Limb (tissue), 2 donors: ENCODE measurements at regions not wholly inside any gene's neighbourhood (a gene's known extent, or its start where the extent isn't known, plus 50 kb on each side); places are given as distances from the start of the nearest gene placed in this dataset.
"Not testable (repeated sequence)": the region's sequence is repeated elsewhere in the genome, so short reads cannot be mapped to it uniquely, and the experiment has no call there.

Experiments
- DNase-seq, 2 donors: peaks; one replicate each; pipeline ENCODE4 v3.0.0-alpha.2; 2016; ENCODE audit errors: extremely low spot score in 2 of 2

GRCh38 chr12:11978726-11979384 lies 91.9 kb upstream of the BCL2L14 start:
- DNase-seq: no peak

GRCh38 chr12:11980115-11980514 lies 90.6 kb upstream of the BCL2L14 start:
- no peak for DNase-seq

- no peak for DNase-seq
Measured at GRCh38 chr12:11981121-11981733, 89.5 kb upstream of the BCL2L14 start.

- no peak for DNase-seq
Measured at GRCh38 chr12:11984417-11984816, 86.3 kb upstream of the BCL2L14 start.

- DNase-seq: no peak
Measured at GRCh38 chr12:11986165-11986564, 84.6 kb upstream of the BCL2L14 start.

- DNase-seq: no peak
Measured at GRCh38 chr12:11987901-11988300, 82.8 kb upstream of the BCL2L14 start.

GRCh38 chr12:11991604-11992003 lies 79.1 kb upstream of the BCL2L14 start:
- no peak for DNase-seq

- no peak for DNase-seq
Measured at GRCh38 chr12:11992515-11992914, 78.2 kb upstream of the BCL2L14 start.

- DNase-seq: not testable (repeated sequence)
Measured at GRCh38 chr12:11998307-11998943, 72.3 kb upstream of the BCL2L14 start.

GRCh38 chr12:11998944-11999315 lies 71.8 kb upstream of the BCL2L14 start:
- DNase-seq: no peak

GRCh38 chr12:12003609-12004008 lies 67.1 kb upstream of the BCL2L14 start:
- no peak for DNase-seq

- no peak for DNase-seq
Measured at GRCh38 chr12:12004524-12004923, 66.2 kb upstream of the BCL2L14 start.

GRCh38 chr12:12007001-12007712 lies 63.6 kb upstream of the BCL2L14 start:
- no peak for DNase-seq

GRCh38 chr12:12007713-12008231 lies 63.0 kb upstream of the BCL2L14 start:
- no peak for DNase-seq

GRCh38 chr12:12008232-12008850 lies 62.4 kb upstream of the BCL2L14 start:
- no peak for DNase-seq

- DNase-seq: no peak
Measured at GRCh38 chr12:12008931-12009611, 61.7 kb upstream of the BCL2L14 start.

- not testable (repeated sequence) for DNase-seq
Measured at GRCh38 chr12:12009749-12010276, 60.9 kb upstream of the BCL2L14 start.

GRCh38 chr12:12010277-12011039 lies 60.3 kb upstream of the BCL2L14 start:
- peak; percentile 55 to 60 for DNase-seq

- no peak for DNase-seq
Measured at GRCh38 chr12:12011880-12012260, 58.9 kb upstream of the BCL2L14 start.

- DNase-seq: no peak
Measured at GRCh38 chr12:12015073-12015685, 55.6 kb upstream of the BCL2L14 start.
